Colonic mucosa (tissue), 4 donors: ENCODE measurements at regions not wholly inside any gene's neighbourhood (a gene's known extent, or its start where the extent isn't known, plus 50 kb on each side); places are given as distances from the start of the nearest gene placed in this dataset.
"Not testable (repeated sequence)": the region's sequence is repeated elsewhere in the genome, so short reads cannot be mapped to it uniquely, and the experiment has no call there.

ENCODE experiments used
- DNase-seq: peaks from one replicate; pipeline ENCODE4 v3.0.0-alpha.2; 2020
- H3K27ac ChIP-seq: fragments of 200-600 bp; one replicate; pipeline ENCODE4 v1.8.0; 2021
- H3K27me3 ChIP-seq: fragments of 200-600 bp; one replicate; pipeline ENCODE4 v1.8.0; 2021
- H3K36me3 ChIP-seq: fragments of 200-600 bp; one replicate; pipeline ENCODE4 v1.8.0; 2021
- H3K4me1 ChIP-seq: fragments of 200-600 bp; one replicate; pipeline ENCODE4 v1.8.0; 2021; ENCODE audit warnings: mild to moderate bottlenecking
- H3K4me3 ChIP-seq: fragments of 200-600 bp; one replicate; pipeline ENCODE4 v1.8.0; 2021
- H3K9ac ChIP-seq, 2 donors: one replicate each; pipeline ENCODE4 v1.7.0; 2013; ENCODE audit warnings: control low read depth in 2 of 2, low read depth in 2 of 2, low read length in 2 of 2
- H3K9me3 ChIP-seq: fragments of 200-600 bp; one replicate; pipeline ENCODE4 v1.8.0; 2021
- CTCF ChIP-seq: fragments of 200-600 bp; IDR thresholded peaks from one replicate; pipeline ENCODE4 v1.8.0; 2022; ENCODE audit warnings: antibody characterized with exemption, mild to moderate bottlenecking
- intact Hi-C: fragments of 100-400 bp; cut with DNase I; formaldehyde crosslinking; loops from one replicate; pipeline ENCODE4 v1.14.1; 2022
- donor health status: healthy.
- donor health status: DM: no; HTN: no; CAD: no.
- donor health status: DM: no; HTN: no; CAD: no.

GRCh38 chr20:52049001-52049731 is 142.4 kb downstream of the ZFP64 start:
- intact Hi-C loops, result no loop called here
- no peaks in the 10 kb centered on the region for H3K36me3 ChIP-seq
- no peak overlapping the region for H3K9ac ChIP-seq

GRCh38 chr20:52047811-52048764 is 143.5 kb downstream of the ZFP64 start:
- no peak for TF ChIP-seq CTCF
- no peak overlapping the region for H3K9ac ChIP-seq
- DNase-seq, result no peak

More at GRCh38 chr20:52049001-52049731, 142.4 kb downstream of the ZFP64 start:
- no peak overlapping the region for H3K4me3 ChIP-seq
- no peaks in the 10 kb centered on the region for H3K27me3 ChIP-seq
- TF ChIP-seq CTCF, result no peak
- no peaks in the 10 kb centered on the region for H3K9me3 ChIP-seq
- no peak overlapping the region for H3K27ac ChIP-seq
- DNase-seq, result no peak
- no peaks in the 10 kb centered on the region for H3K4me1 ChIP-seq

GRCh38 chr20:52041966-52042365 is 149.6 kb downstream of the ZFP64 start:
- TF ChIP-seq CTCF, result no peak
- Histone ChIP-seq H3K27me3 (no peaks in the 10 kb centered on the region), H3K27ac (no peak overlapping the region), H3K9me3 (no peaks in the 10 kb centered on the region), H3K36me3 (no peaks in the 10 kb centered on the region), H3K4me3 (no peak overlapping the region), H3K9ac (no peak overlapping the region), H3K4me1 (no peaks in the 10 kb centered on the region)
- DNase-seq, result no peak
- intact Hi-C loops, result no loop called here

More at GRCh38 chr20:52047811-52048764, 143.5 kb downstream of the ZFP64 start:
- Histone ChIP-seq H3K36me3 (no peaks in the 10 kb centered on the region), H3K27me3 (no peaks in the 10 kb centered on the region), H3K4me1 (no peaks in the 10 kb centered on the region), H3K4me3 (no peak overlapping the region), H3K27ac (no peak overlapping the region), H3K9me3 (no peaks in the 10 kb centered on the region)
- intact Hi-C loops, result no loop called here

GRCh38 chr20:52039790-52040189 is 151.8 kb downstream of the ZFP64 start:
- no peak for TF ChIP-seq CTCF

GRCh38 chr20:52038632-52039031 is 152.9 kb downstream of the ZFP64 start:
- H3K4me3 ChIP-seq, H3K27me3 ChIP-seq, intact Hi-C loops, H3K9me3 ChIP-seq, DNase-seq, H3K4me1 ChIP-seq, H3K9ac ChIP-seq, H3K36me3 ChIP-seq, H3K27ac ChIP-seq: not testable (repeated sequence)

More at GRCh38 chr20:52039790-52040189, 151.8 kb downstream of the ZFP64 start:
- Histone ChIP-seq H3K9me3 (no peaks in the 10 kb centered on the region), H3K27ac (no peak overlapping the region), H3K4me3 (no peak overlapping the region), H3K27me3 (no peaks in the 10 kb centered on the region), H3K4me1 (no peaks in the 10 kb centered on the region), H3K36me3 (no peaks in the 10 kb centered on the region), H3K9ac (no peak overlapping the region)
- intact Hi-C loops, result no loop called here
- no peak for DNase-seq
